OCI-LY1 (cell line): ENCODE measurements at regions not wholly inside any gene's neighbourhood (a gene's known extent, or its start where the extent isn't known, plus 50 kb on each side); places are given as distances from the start of the nearest gene placed in this dataset.

ENCODE experiments used
- EZH2 ChIP-seq: fragments of 200-600 bp; sonication (generic), shearing (Covaris generic); IDR thresholded peaks from 2 replicates; pipeline ENCODE4 v1.8.0; 2017; ENCODE audit warnings: borderline replicate concordance, mixed run types, mild to moderate bottlenecking, antibody characterized with exemption, low read length, moderate library complexity, mixed read lengths
- TF ChIP-seq, protein P1 (sequence below): fragments of 200-600 bp; sonication (generic), shearing (Covaris generic); IDR thresholded peaks from 2 replicates; pipeline ENCODE4 v1.5.1; 2017; ENCODE audit warnings: mild to moderate bottlenecking, antibody characterized with exemption, low read length, moderate library complexity, mixed read lengths

DNA sequence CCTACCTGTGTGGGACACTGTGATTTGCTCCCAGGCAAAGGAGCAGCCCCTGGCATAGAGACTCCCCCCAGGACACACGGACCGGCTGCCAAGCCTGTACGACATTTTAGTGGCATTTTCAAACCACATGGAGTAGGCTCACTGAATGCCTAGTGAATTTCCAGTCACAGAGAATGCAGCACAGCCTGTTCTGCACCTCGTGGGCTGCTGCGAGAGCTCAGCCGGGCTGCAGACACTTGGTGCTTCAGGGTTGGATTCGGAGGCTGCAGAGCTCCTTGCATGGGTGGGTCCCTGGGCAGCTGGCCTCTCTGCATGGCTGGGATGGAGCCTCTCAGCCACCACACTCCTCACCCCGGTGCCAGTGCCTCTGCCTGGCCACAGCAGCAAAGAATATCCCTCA lies 51.2 kb upstream of the HNF1B start:
- TF ChIP-seq, protein P1, sequence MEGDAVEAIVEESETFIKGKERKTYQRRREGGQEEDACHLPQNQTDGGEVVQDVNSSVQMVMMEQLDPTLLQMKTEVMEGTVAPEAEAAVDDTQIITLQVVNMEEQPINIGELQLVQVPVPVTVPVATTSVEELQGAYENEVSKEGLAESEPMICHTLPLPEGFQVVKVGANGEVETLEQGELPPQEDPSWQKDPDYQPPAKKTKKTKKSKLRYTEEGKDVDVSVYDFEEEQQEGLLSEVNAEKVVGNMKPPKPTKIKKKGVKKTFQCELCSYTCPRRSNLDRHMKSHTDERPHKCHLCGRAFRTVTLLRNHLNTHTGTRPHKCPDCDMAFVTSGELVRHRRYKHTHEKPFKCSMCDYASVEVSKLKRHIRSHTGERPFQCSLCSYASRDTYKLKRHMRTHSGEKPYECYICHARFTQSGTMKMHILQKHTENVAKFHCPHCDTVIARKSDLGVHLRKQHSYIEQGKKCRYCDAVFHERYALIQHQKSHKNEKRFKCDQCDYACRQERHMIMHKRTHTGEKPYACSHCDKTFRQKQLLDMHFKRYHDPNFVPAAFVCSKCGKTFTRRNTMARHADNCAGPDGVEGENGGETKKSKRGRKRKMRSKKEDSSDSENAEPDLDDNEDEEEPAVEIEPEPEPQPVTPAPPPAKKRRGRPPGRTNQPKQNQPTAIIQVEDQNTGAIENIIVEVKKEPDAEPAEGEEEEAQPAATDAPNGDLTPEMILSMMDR = no peak
- TF ChIP-seq EZH2 = no peak
